Neuronal stem cell (in vitro differentiated cells): ENCODE measurements at regions not wholly inside any gene's neighbourhood (a gene's known extent, or its start where the extent isn't known, plus 50 kb on each side); places are given as distances from the start of the nearest gene placed in this dataset.
A peak's percentile ranks its signal among the peaks of the same experiment; 100 is the strongest.

Source experiments
- DNase-seq: peaks from one replicate; pipeline ENCODE4 v3.0.0-alpha.2; 2013; ENCODE audit warnings: low spot score
- H2AFZ ChIP-seq: one replicate; pipeline ENCODE4 v1.6.1; 2013; ENCODE audit warnings: mild to moderate bottlenecking, low read length, inconsistent platforms
- H2AK5ac ChIP-seq: 2 replicates; pipeline ENCODE4 v1.6.1; 2013; ENCODE audit warnings: low read depth, mild to moderate bottlenecking, inconsistent platforms, low read length, moderate library complexity, mixed read lengths
- H2BK120ac ChIP-seq: 2 replicates; pipeline ENCODE4 v1.6.1; 2013; ENCODE audit warnings: low read depth, mild to moderate bottlenecking, inconsistent platforms, low read length, moderate library complexity, mixed read lengths
- H2BK12ac ChIP-seq: one replicate; pipeline ENCODE4 v1.6.1; 2013; ENCODE audit warnings: low read length, inconsistent platforms
- H2BK15ac ChIP-seq: 2 replicates; pipeline ENCODE4 v1.6.1; 2013; ENCODE audit warnings: mild to moderate bottlenecking, low read length, inconsistent platforms, mixed read lengths
- H2BK5ac ChIP-seq: one replicate; pipeline ENCODE4 v1.6.1; 2013; ENCODE audit warnings: inconsistent platforms, mild to moderate bottlenecking, low read length, moderate library complexity
- H3K14ac ChIP-seq: one replicate; pipeline ENCODE4 v1.6.1; 2013; ENCODE audit warnings: low read length, inconsistent platforms
- H3K18ac ChIP-seq: 2 replicates; pipeline ENCODE4 v1.6.1; 2013; ENCODE audit warnings: low read length, inconsistent platforms
- H3K23ac ChIP-seq: 2 replicates; pipeline ENCODE4 v1.6.1; 2013; ENCODE audit warnings: low read depth, mild to moderate bottlenecking, mixed read lengths, low read length, inconsistent platforms; ENCODE audit not compliant: poor library complexity
- H3K27ac ChIP-seq: replicated peaks from 3 replicates; pipeline ENCODE4 v1.5.1; 2013; ENCODE audit warnings: low read length, inconsistent platforms
- H3K27me3 ChIP-seq, 3 experiments: 2 replicates each; pipeline ENCODE4 v1.6.1; 2013; ENCODE audit warnings: low read length in 3 of 3, mild to moderate bottlenecking in 2 of 3, inconsistent platforms in 1 of 3, low read depth in 1 of 3, mixed read lengths in 1 of 3, moderate library complexity in 1 of 3; ENCODE audit not compliant: control insufficient read depth in 3 of 3, insufficient read depth in 3 of 3
- H3K36me3 ChIP-seq, 2 donors: replicated peaks in 1 of 2; 2 replicates each; pipeline ENCODE4 v1.6.1; 2013; ENCODE audit warnings: low read length in 2 of 2; ENCODE audit not compliant: control insufficient read depth in 2 of 2, insufficient read depth in 2 of 2
- H3K4ac ChIP-seq: 2 replicates; pipeline ENCODE4 v1.6.1; 2013; ENCODE audit warnings: inconsistent platforms, mild to moderate bottlenecking, low read length, moderate library complexity
- H3K4me1 ChIP-seq, 2 donors: 1 replicate in 1 of 2; 2 replicates in 1 of 2; pipeline ENCODE4 v1.6.1; 2013; ENCODE audit warnings: low read length in 2 of 2, low read depth in 1 of 2; ENCODE audit not compliant: control insufficient read depth in 2 of 2, insufficient read depth in 1 of 2
- H3K4me2 ChIP-seq: one replicate; pipeline ENCODE4 v1.6.1; 2013; ENCODE audit warnings: mild to moderate bottlenecking, low read length, inconsistent platforms; ENCODE audit not compliant: insufficient read depth, poor library complexity, severe bottlenecking
- H3K4me3 ChIP-seq, 2 donors: 2 replicates each; pipeline ENCODE4 v1.5.1; 2013; ENCODE audit warnings: low read length in 2 of 2, mild to moderate bottlenecking in 2 of 2, inconsistent platforms in 1 of 2, moderate library complexity in 1 of 2
- H3K79me1 ChIP-seq: one replicate; pipeline ENCODE4 v1.6.1; 2013; ENCODE audit warnings: low read depth, mild to moderate bottlenecking, inconsistent platforms, low read length, moderate library complexity
- H3K9ac ChIP-seq: one replicate; pipeline ENCODE4 v1.6.1; 2013; ENCODE audit warnings: mild to moderate bottlenecking, low read depth, low read length, inconsistent platforms; ENCODE audit not compliant: poor library complexity
- H3K9me3 ChIP-seq, 2 donors: replicated peaks in 1 of 2; 2 replicates each; pipeline versions ENCODE3 to v1.6.1; 2013; ENCODE audit warnings: low read length in 2 of 2, mild to moderate bottlenecking in 2 of 2, inconsistent platforms in 1 of 2, low read depth in 1 of 2, mixed read lengths in 1 of 2, moderate library complexity in 1 of 2; ENCODE audit not compliant: control insufficient read depth in 2 of 2, insufficient read depth in 1 of 2
- H4K8ac ChIP-seq: one replicate; pipeline ENCODE4 v1.6.1; 2013; ENCODE audit warnings: low read depth, mild to moderate bottlenecking, inconsistent platforms, low read length, moderate library complexity
- H4K91ac ChIP-seq: one replicate; pipeline ENCODE4 v1.6.1; 2013; ENCODE audit warnings: low read length, low read depth, mild to moderate bottlenecking, inconsistent platforms; ENCODE audit not compliant: poor library complexity
- WGBS, 2 donors: extraction: QIAGEN DNeasy Blood & Tissue Kit; methylation state at CpG; one replicate each; pipeline ENCODE4 v1.1.7; 2013; ENCODE audit warnings: missing lambda C conversion rate in 2 of 2, mixed read lengths in 1 of 2; ENCODE audit not compliant: insufficient read length in 2 of 2, insufficient replicate concordance in 1 of 2; ENCODE audit errors: extremely low coverage in 2 of 2; 5-methylcytosine and 5-hydroxymethylcytosine counted together

DNA sequence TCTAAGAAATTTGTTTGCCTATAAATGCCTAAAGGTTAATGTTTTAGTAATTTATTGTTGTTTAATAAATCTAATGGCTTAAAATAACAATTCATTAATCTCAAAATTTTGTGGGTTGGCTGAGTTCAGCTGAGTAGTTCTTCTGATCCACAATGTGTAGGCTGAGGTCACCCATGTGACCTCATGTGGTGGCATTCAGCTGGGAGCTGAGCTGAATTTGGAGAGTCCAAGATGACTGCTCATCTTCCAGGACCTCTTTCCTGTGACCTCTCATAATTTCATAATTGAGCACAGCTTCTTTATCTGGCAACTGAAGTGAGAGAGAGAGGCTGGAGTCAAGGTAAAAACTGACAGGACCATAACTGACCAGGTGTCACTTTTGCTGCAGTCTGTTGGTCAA lies 132.4 kb downstream of the TXNL1 start:
- no peaks in the 10 kb centered on the region for H3K36me3 ChIP-seq
- H3K9ac ChIP-seq = no peak overlapping the region
- H2BK120ac ChIP-seq = no peak overlapping the region
- H3K27ac ChIP-seq = no peak overlapping the region
- no peak overlapping the region for H3K4ac ChIP-seq
- no peaks in the 10 kb centered on the region for H3K9me3 ChIP-seq
- H3K27me3 ChIP-seq = peaks cover 0 to 2% (median 0%) of the 10 kb centered on the region in 3 experiments
- no peak overlapping the region for H3K4me3 ChIP-seq
- H3K23ac ChIP-seq = no peak overlapping the region
- no peak overlapping the region for H3K18ac ChIP-seq
- H2BK12ac ChIP-seq = no peak overlapping the region
- H3K4me2 ChIP-seq = no peak overlapping the region
- H3K4me1 ChIP-seq = peaks cover 3 to 6% of the 10 kb centered on the region in 2 donors
- H3K14ac ChIP-seq = no peak overlapping the region
- H4K91ac ChIP-seq = no peak overlapping the region
- H3K79me1 ChIP-seq = no peaks in the 10 kb centered on the region
- no peak overlapping the region for H2BK15ac ChIP-seq
- H2AK5ac ChIP-seq = no peak overlapping the region
- no peak overlapping the region for H2BK5ac ChIP-seq
- no peak overlapping the region for H2AFZ ChIP-seq
- H4K8ac ChIP-seq = no peak overlapping the region
- DNase-seq = no peak

GRCh38 chr18:56505293-56505692 lies 133.1 kb downstream of the TXNL1 start:
- no CpG with 5 or more reads among the region's 3 CpGs for WGBS, 2 donors
- Histone ChIP-seq H3K18ac (no peak overlapping the region), H2BK15ac (no peak overlapping the region), H3K36me3 (no peaks in the 10 kb centered on the region), H3K9me3 (no peaks in the 10 kb centered on the region), H3K4ac (no peak overlapping the region), H2BK12ac (no peak overlapping the region), H2BK120ac (no peak overlapping the region), H2BK5ac (no peak overlapping the region), H3K79me1 (no peaks in the 10 kb centered on the region), H3K23ac (no peak overlapping the region), H4K8ac (no peak overlapping the region), H3K4me3 (no peak overlapping the region), H3K9ac (no peak overlapping the region), H3K4me1 (peaks cover 3 to 6% of the 10 kb centered on the region in 2 donors), H2AK5ac (no peak overlapping the region), H2AFZ (no peak overlapping the region), H3K14ac (no peak overlapping the region), H4K91ac (no peak overlapping the region), H3K27ac (no peak overlapping the region), H3K4me2 (no peak overlapping the region), H3K27me3 (peaks cover 0 to 2% (median 0%) of the 10 kb centered on the region in 3 experiments)
- no peak for DNase-seq

DNA sequence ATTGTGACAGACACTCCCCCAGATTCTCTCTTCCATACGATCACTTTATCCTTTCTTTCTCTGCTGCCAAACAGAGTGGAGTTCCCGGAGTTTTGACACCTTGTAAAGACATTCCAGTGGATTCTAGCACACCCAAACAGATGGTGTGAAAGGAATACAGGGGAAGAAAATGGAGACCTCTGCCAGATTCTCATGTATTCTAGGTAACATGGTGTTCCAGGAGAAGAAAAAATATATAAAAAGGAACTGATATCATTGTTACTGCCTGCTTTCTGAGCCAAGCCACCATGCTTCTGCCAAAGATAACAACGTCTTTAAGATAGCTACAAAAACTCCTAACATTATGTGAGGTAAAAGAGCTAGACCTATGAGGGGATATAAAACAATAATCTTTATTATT lies 136.5 kb downstream of the TXNL1 start:
- no peak overlapping the region for H2BK12ac ChIP-seq
- no peaks in the 10 kb centered on the region for H3K27me3 ChIP-seq
- no peak overlapping the region for H3K14ac ChIP-seq
- H2AFZ ChIP-seq = no peak overlapping the region
- H3K23ac ChIP-seq = no peak overlapping the region
- H3K4me3 ChIP-seq = no peak overlapping the region
- no peak for DNase-seq
- no peak overlapping the region for H3K27ac ChIP-seq
- H3K36me3 ChIP-seq = no peaks in the 10 kb centered on the region
- no peak overlapping the region for H2BK15ac ChIP-seq
- no peak overlapping the region for H4K8ac ChIP-seq
- no peak overlapping the region for H2BK5ac ChIP-seq
- H3K4me1 ChIP-seq = no peaks in the 10 kb centered on the region
- no peak overlapping the region for H3K9ac ChIP-seq
- peaks cover 0 to 1% of the 10 kb centered on the region in 2 donors for H3K9me3 ChIP-seq
- no peak overlapping the region for H3K4me2 ChIP-seq
- no peak overlapping the region for H3K18ac ChIP-seq
- WGBS, 2 donors = no CpG with 5 or more reads among the region's 3 CpGs
- H2AK5ac ChIP-seq = no peak overlapping the region
- no peaks in the 10 kb centered on the region for H3K79me1 ChIP-seq
- no peak overlapping the region for H2BK120ac ChIP-seq
- no peak overlapping the region for H4K91ac ChIP-seq
- no peak overlapping the region for H3K4ac ChIP-seq

GRCh38 chr18:56495884-56496283 lies 142.5 kb downstream of the TXNL1 start:
- no peaks in the 10 kb centered on the region for H3K36me3 ChIP-seq
- H4K8ac ChIP-seq = no peak overlapping the region
- H2BK5ac ChIP-seq = no peak overlapping the region
- no peak overlapping the region for H2BK15ac ChIP-seq
- H2AK5ac ChIP-seq = no peak overlapping the region
- H2BK120ac ChIP-seq = no peak overlapping the region
- no peak overlapping the region for H3K14ac ChIP-seq
- peaks cover 0 to 1% of the 10 kb centered on the region in 2 donors for H3K9me3 ChIP-seq
- H3K27me3 ChIP-seq = peaks cover 0 to 4% (median 0%) of the 10 kb centered on the region in 3 experiments
- no peak overlapping the region for H3K9ac ChIP-seq
- no CpG with 5 or more reads among the region's 3 CpGs for WGBS, 2 donors
- peak overlapping the region; percentile 73 for H3K18ac ChIP-seq
- no peak overlapping the region for H3K4ac ChIP-seq
- DNase-seq = no peak
- H3K4me1 ChIP-seq = no peaks in the 10 kb centered on the region
- no peak overlapping the region for H3K4me3 ChIP-seq
- no peaks in the 10 kb centered on the region for H3K79me1 ChIP-seq
- H2AFZ ChIP-seq = no peak overlapping the region
- H4K91ac ChIP-seq = no peak overlapping the region
- H2BK12ac ChIP-seq = no peak overlapping the region
- no peak overlapping the region for H3K27ac ChIP-seq
- H3K23ac ChIP-seq = no peak overlapping the region
- H3K4me2 ChIP-seq = no peak overlapping the region
